ENCODE measurements at regions not wholly inside any gene's neighbourhood (a gene's known extent, or its start where the extent isn't known, plus 50 kb on each side); places are given as distances from the start of the nearest gene placed in this dataset.

- H4K20me1 ChIP-seq (ENCODE audit: control insufficient read depth, insufficient read depth, low read depth, low read length), result no peaks in the 10 kb centered on the region
- H3K4me1 ChIP-seq (ENCODE audit: control insufficient read depth, low read length), result no peaks in the 10 kb centered on the region
- H3F3A ChIP-seq (ENCODE audit: control insufficient read depth, insufficient read depth), result no peaks in the 10 kb centered on the region
- H3K4me2 ChIP-seq (ENCODE audit: low read length), result no peak overlapping the region
- H3K9me2 ChIP-seq (replicated peaks; ENCODE audit: control insufficient read depth, low read length), result no peaks in the 10 kb centered on the region
- TF ChIP-seq CTCF (IDR thresholded peaks at IDR 0.05; ENCODE audit: low read depth, low read length, poor library complexity, severe bottlenecking) (no peak), EZH2phosphoT487 (IDR thresholded peaks at IDR 0.05; ENCODE audit: borderline replicate concordance, low read length) (no peak)
- no peaks in the 10 kb centered on the region for H3K27me3 ChIP-seq (ENCODE audit: control insufficient read depth, low read length)
- H3K27ac ChIP-seq (ENCODE audit: low read depth, low read length), result no peak overlapping the region
- H3K4me3 ChIP-seq (ENCODE audit: low read length), result no peak overlapping the region
- H3K79me2 ChIP-seq (ENCODE audit: control insufficient read depth, low read length), result no peaks in the 10 kb centered on the region
- no peaks in the 10 kb centered on the region for H3K9me3 ChIP-seq (ENCODE audit: control insufficient read depth, insufficient read depth, low read length)
- H3K36me3 ChIP-seq (ENCODE audit: control insufficient read depth, low read length), result no peaks in the 10 kb centered on the region
Measured at GRCh38 chr3:178260887-178261565, 275.2 kb upstream of the KCNMB2 start.

- Histone ChIP-seq H3K27me3 (ENCODE audit: control insufficient read depth, low read length) (no peaks in the 10 kb centered on the region), H3K79me2 (ENCODE audit: control insufficient read depth, low read length) (no peaks in the 10 kb centered on the region), H3K4me2 (ENCODE audit: low read length) (no peak overlapping the region)
Measured at GRCh38 chr3:178263236-178263916, 272.9 kb upstream of the KCNMB2 start.

GRCh38 chr3:178267158-178267844 lies 268.9 kb upstream of the KCNMB2 start:
- Histone ChIP-seq H3K27me3 (ENCODE audit: control insufficient read depth, low read length) (no peaks in the 10 kb centered on the region), H3K4me2 (ENCODE audit: low read length) (no peak overlapping the region), H3K36me3 (ENCODE audit: control insufficient read depth, low read length) (no peaks in the 10 kb centered on the region), H3F3A (ENCODE audit: control insufficient read depth, insufficient read depth) (no peaks in the 10 kb centered on the region), H3K9me3 (ENCODE audit: control insufficient read depth, insufficient read depth, low read length) (no peaks in the 10 kb centered on the region), H3K4me1 (ENCODE audit: control insufficient read depth, low read length) (no peaks in the 10 kb centered on the region), H3K9me2 (replicated peaks; ENCODE audit: control insufficient read depth, low read length) (no peaks in the 10 kb centered on the region; the same call in 1 of the 2 replicates), H3K79me2 (ENCODE audit: control insufficient read depth, low read length) (no peaks in the 10 kb centered on the region), H3K4me3 (ENCODE audit: low read length) (no peak overlapping the region), H4K20me1 (ENCODE audit: control insufficient read depth, insufficient read depth, low read depth, low read length) (no peaks in the 10 kb centered on the region), H3K27ac (ENCODE audit: low read depth, low read length) (no peak overlapping the region)
- TF ChIP-seq CTCF (IDR thresholded peaks at IDR 0.05; ENCODE audit: low read depth, low read length, poor library complexity, severe bottlenecking), result no peak
- no peak for TF ChIP-seq EZH2phosphoT487 (IDR thresholded peaks at IDR 0.05; ENCODE audit: borderline replicate concordance, low read length)

More at GRCh38 chr3:178263236-178263916, 272.9 kb upstream of the KCNMB2 start:
- no peak for TF ChIP-seq CTCF (IDR thresholded peaks at IDR 0.05; ENCODE audit: low read depth, low read length, poor library complexity, severe bottlenecking)
- no peak for TF ChIP-seq EZH2phosphoT487 (IDR thresholded peaks at IDR 0.05; ENCODE audit: borderline replicate concordance, low read length)
- Histone ChIP-seq H3K27ac (ENCODE audit: low read depth, low read length) (no peak overlapping the region), H3K9me2 (replicated peaks; ENCODE audit: control insufficient read depth, low read length) (no peaks in the 10 kb centered on the region), H3F3A (ENCODE audit: control insufficient read depth, insufficient read depth) (no peaks in the 10 kb centered on the region), H3K9me3 (ENCODE audit: control insufficient read depth, insufficient read depth, low read length) (no peaks in the 10 kb centered on the region), H3K4me3 (ENCODE audit: low read length) (no peak overlapping the region), H3K4me1 (ENCODE audit: control insufficient read depth, low read length) (no peaks in the 10 kb centered on the region), H4K20me1 (ENCODE audit: control insufficient read depth, insufficient read depth, low read depth, low read length) (no peaks in the 10 kb centered on the region), H3K36me3 (ENCODE audit: control insufficient read depth, low read length) (no peaks in the 10 kb centered on the region)
